GM12874 (cell line): ENCODE measurements at regions not wholly inside any gene's neighbourhood (a gene's known extent, or its start where the extent isn't known, plus 50 kb on each side); places are given as distances from the start of the nearest gene placed in this dataset.

Experiments
- TF ChIP-seq, protein P1 (sequence below): IDR thresholded peaks from 2 replicates; pipeline ENCODE4 v1.5.1; 2011; ENCODE audit warnings: low read depth, mild to moderate bottlenecking, control low read depth, low read length, moderate library complexity; ENCODE audit not compliant: insufficient read depth

DNA sequence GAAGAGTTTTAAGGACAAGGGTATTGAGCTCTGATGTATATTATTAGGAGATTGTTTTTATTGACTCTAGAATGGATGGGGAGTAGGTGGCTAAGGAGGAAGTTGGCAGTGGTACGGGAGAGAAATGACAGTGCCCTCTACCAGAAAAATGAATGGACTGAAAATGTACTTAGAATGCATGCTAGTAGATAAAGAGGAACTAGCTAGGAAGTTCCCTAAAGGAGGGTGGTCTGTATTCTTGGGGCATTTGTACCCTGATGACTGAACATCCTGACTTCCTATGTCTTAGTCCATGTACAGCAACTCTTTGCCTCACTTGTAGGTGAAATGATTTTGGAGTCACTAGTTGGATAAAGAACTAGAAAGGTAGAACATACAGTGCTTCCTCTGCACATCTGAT lies 581.5 kb upstream of the RBFOX1 start:
- TF ChIP-seq, protein P1, sequence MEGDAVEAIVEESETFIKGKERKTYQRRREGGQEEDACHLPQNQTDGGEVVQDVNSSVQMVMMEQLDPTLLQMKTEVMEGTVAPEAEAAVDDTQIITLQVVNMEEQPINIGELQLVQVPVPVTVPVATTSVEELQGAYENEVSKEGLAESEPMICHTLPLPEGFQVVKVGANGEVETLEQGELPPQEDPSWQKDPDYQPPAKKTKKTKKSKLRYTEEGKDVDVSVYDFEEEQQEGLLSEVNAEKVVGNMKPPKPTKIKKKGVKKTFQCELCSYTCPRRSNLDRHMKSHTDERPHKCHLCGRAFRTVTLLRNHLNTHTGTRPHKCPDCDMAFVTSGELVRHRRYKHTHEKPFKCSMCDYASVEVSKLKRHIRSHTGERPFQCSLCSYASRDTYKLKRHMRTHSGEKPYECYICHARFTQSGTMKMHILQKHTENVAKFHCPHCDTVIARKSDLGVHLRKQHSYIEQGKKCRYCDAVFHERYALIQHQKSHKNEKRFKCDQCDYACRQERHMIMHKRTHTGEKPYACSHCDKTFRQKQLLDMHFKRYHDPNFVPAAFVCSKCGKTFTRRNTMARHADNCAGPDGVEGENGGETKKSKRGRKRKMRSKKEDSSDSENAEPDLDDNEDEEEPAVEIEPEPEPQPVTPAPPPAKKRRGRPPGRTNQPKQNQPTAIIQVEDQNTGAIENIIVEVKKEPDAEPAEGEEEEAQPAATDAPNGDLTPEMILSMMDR, result no peak

DNA sequence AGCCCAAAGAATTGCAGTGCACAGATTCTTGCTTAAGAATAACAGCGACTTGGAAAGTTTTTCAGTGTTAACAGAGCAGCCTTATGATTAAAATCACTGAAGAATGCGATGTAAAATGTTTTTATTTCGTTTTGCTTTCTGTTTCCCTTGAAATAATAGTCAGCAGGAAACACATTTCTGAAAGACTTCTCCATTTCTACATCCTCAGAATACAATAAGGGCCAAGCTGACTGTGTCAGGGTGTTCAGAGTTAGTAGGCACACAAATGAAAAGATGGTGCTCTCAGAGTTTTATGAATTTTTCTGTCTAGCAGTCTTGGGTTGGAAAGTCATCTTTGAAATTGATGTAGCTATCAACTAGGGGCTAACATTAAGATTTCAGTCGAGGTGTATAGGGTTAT lies 582.9 kb upstream of the RBFOX1 start:
- TF ChIP-seq, protein P1, result no peak

DNA sequence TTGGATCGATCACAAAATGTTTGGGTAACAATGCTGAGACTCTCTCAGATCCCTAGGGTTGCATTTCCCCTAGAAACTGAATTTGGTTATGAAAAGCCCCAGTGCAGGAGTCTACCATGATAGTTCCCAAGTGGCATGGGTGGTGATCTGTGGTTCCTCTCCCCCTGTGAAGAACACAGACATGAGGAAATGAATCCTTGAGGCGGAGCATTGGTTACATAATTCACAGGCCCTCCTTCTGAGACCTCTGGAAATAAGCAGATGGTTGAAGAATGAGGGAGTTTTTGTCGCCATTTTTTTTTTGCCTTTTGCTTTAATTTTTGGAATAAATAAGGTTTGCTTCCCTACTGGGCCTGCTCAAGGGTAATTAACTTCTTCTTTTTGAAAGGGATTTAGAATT lies 597.0 kb upstream of the RBFOX1 start:
- TF ChIP-seq, protein P1, result no peak

DNA sequence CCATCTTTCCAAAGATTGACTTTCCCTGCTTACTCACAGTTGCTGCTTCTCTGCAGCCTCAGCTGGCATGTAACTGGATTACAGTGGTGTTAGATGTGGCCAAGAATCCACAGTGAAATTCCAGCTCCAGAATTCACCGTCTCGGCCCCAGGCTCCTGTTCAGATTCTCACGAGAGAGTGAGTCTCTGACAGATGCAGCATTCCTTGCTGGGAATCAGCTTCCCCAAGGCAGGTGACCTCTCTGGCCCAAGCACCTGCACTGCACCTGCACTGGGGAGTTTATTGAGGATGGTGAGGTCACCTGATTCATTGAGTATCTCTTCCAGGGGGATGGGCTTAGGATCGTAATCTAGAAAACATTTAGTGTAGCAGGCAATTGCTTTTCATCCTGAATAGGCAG lies 600.5 kb upstream of the RBFOX1 start:
- TF ChIP-seq, protein P1, result no peak

DNA sequence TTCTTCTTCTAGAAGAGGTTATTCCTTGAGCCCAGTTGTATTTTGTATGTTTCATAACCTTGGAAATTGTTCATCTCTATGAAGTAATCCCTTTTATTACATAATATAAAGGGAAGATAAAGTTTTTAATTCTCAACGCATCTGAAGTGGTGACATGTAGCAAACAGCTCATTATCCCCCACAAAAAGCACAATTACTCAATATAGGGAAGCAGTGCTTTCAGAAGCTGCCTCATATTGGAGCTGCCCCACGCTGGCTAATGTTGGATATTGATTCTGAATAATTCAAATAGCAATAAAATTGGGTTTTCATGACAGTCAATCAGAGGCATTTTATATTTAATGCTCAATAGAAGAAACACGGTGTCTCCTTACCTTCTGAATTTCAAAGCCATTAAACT lies 604.3 kb upstream of the RBFOX1 start:
- TF ChIP-seq, protein P1, result no peak

DNA sequence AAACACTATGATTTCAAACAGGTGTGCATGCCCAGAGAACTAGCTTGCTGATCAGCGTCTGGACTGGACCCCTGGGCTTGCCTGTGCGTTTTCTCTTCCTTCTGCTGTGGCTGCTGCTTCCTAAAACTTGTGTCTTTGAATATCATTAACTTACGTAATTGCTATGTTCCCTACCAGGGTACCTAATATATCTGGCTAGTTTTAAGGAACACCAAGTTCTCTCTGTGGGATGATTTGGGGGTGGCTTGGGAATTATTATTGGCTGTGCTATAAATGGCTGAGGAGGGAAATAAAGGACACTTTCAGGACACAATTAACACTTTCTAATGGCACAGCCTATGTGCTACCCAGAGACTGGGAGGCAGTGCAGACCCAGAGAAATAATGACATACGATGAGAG lies 606.0 kb upstream of the RBFOX1 start:
- TF ChIP-seq, protein P1, result no peak

DNA sequence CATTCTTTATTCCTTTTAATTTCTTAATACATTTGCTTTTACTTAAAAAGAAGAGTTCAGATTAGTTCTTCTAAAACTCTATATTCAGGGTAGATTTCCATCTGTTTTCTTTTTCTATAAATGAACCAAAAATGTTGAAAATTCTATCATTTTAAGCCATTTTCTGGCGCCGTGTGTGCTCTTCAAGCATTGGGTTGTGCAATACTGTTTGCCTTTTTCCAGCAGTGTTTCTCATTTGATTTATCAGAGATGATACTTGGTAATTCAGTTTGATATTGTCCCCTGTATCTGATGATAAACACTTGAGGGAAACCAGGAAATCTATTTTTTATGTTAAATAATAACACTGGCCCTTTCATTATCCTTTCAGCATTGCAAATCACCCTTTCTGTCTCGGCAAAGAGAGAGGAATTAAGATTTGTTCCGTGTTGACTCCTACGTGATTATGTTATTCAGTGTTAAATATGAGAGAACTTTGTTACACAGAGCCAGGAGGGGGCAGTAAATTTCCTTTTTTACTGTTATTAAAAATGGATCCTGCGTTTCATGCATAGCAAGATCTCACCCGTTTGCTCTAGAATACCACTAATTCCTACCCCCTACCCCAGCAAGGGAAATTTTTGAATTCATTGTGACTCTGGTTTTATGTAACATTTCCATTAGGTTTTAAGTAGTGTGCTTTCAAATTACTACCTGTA lies 606.9 kb upstream of the RBFOX1 start:
- TF ChIP-seq, protein P1, result no peak

DNA sequence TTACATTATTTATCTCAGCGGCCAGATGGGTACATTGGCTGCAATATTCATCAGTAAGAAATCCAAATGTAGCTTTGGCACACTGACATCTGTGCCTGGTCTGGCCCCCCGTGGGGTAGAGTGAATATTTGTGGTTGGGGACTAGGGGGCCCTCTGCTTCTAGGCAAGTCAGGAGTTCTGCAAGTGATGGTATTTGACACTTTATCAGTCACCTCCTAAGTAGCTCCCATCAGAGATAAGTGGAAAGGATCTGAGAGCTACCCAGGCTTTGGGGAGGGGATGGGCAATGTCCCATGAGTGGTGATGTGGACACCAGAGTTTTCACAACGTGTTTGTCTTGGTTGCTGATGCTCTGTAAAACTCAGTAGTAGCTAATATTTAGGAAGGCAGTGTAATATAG lies 609.9 kb upstream of the RBFOX1 start:
- TF ChIP-seq, protein P1, result no peak
